NCI-H1092 treated with DMSO at 0.1 percent for 48 hours (cell line): ENCODE measurements at regions not wholly inside any gene's neighbourhood (a gene's known extent, or its start where the extent isn't known, plus 50 kb on each side); places are given as distances from the start of the nearest gene placed in this dataset.
"Not testable (repeated sequence)": the region's sequence is repeated elsewhere in the genome, so short reads cannot be mapped to it uniquely, and the experiment has no call there.

Source experiments
- DNase-seq: peaks from one replicate; lab custom pipeline; 2025; lab: John Stamatoyannopoulos, UW

GRCh38 chr11:34754171-34754823 lies 133.4 kb downstream of the EHF start:
- no peak for DNase-seq

GRCh38 chr11:34750692-34751405 lies 130.0 kb downstream of the EHF start:
- DNase-seq = no peak

GRCh38 chr11:34749666-34750659 lies 129.1 kb downstream of the EHF start:
- DNase-seq = no peak

- DNase-seq = no peak
Observed at GRCh38 chr11:34748036-34748435, 127.1 kb downstream of the EHF start.

DNA sequence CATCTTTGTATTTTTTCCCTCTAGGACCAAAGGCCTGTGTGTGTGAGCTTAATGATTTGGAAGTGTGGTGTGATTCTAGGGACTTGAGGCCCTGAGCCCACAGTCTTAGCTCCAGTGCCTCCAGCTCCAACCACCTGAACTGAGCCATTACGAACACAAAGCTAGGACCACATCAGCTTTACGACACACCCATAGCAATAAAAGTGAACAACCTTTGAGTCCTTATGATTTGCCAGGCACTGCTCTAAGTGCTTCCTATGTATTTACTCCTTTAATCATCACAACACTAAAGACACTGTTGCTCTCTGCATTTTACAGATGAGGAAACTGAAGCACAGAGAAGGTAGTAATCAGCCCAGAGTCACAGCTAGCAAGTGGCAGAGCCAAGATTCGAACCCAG lies 126.4 kb downstream of the EHF start:
- DNase-seq = no peak

DNA sequence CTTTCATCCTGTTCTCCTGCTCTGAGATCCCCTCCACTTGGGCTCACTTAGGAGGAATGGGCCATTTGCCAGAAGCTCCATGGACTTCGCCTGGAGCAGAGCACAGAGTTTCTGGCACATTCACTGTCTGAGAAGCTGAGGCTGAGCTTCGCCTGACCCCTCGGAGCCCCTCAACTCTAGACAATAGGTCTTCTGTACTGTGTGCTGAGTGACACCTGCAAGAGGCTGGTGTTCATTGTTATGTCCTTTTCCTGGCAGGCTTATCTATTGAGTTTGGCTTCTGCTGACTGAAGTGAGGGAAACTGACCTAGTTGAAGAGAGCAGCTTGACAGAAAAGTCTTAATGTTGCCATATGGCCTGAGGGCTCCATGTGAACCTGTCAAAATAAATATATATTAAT lies 124.3 kb downstream of the EHF start:
- DNase-seq = peak; percentile 55

GRCh38 chr11:34744511-34744910 lies 123.6 kb downstream of the EHF start:
- DNase-seq = no peak

GRCh38 chr11:34738237-34738636 lies 117.3 kb downstream of the EHF start:
- no peak for DNase-seq

- peak; percentile 67 for DNase-seq
Observed at GRCh38 chr11:34732831-34733230, 111.9 kb downstream of the EHF start.

DNA sequence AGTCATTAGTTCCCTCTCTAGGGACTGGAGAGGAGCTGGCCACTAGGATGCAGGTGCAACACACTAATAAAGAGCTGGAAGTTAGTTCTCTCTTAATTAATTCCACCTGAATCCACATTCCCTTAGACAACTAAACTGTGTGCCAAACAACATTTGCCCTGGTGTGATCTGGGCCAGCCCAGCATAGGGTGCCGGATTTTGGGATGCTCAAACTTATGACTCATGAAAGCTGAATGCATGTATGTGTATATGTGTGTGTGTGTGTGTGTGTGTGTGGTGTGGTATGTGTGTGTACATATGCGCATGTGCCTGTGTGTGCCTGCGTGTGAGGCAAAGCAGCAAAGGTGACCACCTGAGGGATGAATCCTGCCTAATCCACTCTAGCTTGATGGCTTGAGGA lies 110.7 kb downstream of the EHF start:
- DNase-seq = no peak

GRCh38 chr11:34730544-34731295 lies 109.8 kb downstream of the EHF start:
- DNase-seq = no peak

- no peak for DNase-seq
Observed at GRCh38 chr11:34728609-34729008, 107.7 kb downstream of the EHF start.

- DNase-seq = no peak
Observed at GRCh38 chr11:34727228-34727737, 106.4 kb downstream of the EHF start.

GRCh38 chr11:34724973-34725372 lies 104.1 kb downstream of the EHF start:
- no peak for DNase-seq

- DNase-seq = no peak
Observed at GRCh38 chr11:34721646-34722045, 100.8 kb downstream of the EHF start.

GRCh38 chr11:34719303-34719848 lies 98.5 kb downstream of the EHF start:
- no peak for DNase-seq

DNA sequence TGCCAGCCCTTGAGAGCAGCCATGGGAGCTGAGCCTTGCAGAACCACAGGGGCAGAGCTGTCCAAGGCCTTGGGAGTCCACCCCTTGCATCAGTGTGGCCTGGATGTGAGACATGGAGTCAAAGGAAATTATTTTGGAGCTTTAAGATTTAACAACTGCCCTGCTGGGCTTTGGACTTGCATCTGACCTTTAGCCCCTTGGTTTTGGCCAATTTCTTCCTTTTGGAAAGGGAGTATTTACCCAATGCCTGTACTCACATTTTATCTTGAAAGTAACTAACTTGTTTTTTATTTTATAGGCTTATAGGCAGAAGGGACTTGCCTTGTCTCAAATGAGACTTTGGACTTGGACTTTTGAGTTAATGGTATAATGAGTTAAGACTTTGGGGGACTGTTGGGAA lies 92.7 kb downstream of the EHF start:
- not testable (repeated sequence) for DNase-seq
